Prostate gland (tissue), 2 donors: ENCODE measurements at regions not wholly inside any gene's neighbourhood (a gene's known extent, or its start where the extent isn't known, plus 50 kb on each side); places are given as distances from the start of the nearest gene placed in this dataset.

Experiments
- CTCF ChIP-seq, 4 experiments: fragments of 200-600 bp in 2 of 4; fragments of 450-650 bp in 2 of 4; sonication (generic) in 2 of 4; IDR thresholded peaks; 1 replicate in 3 of 4; 2 replicates in 1 of 4; pipeline ENCODE4 v1.5.1; 2016 to 2019; ENCODE audit warnings: antibody characterized with exemption in 4 of 4, mild to moderate bottlenecking in 2 of 4, moderate library complexity in 2 of 4
- POLR2A ChIP-seq: fragments of 450-650 bp; IDR thresholded peaks from one replicate; pipeline ENCODE4 v1.6.1; 2016; ENCODE audit warnings: antibody characterized with exemption, mild to moderate bottlenecking

DNA sequence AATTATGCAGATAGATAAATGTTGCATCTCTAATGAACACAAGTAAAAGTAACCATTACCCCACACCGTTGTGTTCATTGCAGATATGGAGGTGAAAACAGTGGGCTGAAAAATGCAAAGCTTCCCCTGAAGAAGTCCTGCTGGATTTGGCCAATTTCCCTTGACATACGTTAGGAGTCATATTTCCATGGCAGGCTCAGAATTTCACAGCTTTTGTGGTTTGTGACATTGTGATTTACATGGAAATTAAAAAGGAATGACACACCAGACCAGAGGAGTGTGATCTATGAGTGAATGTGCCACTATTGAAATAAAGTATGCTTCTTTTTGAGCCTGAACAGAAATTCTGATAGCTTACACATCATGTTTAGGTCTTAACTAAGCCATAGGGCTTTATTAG lies 221.1 kb upstream of the TMTC4 start:
- no peak for TF ChIP-seq CTCF (IDR thresholded peaks at IDR 0.05)
- no peak for TF ChIP-seq POLR2A
